Left lobe of liver (tissue), 2 donors: ENCODE measurements at regions not wholly inside any gene's neighbourhood (a gene's known extent, or its start where the extent isn't known, plus 50 kb on each side); places are given as distances from the start of the nearest gene placed in this dataset.

ENCODE experiments used
- ATAC-seq: fragments of 200-7000 bp; cut with Tn5 transposase; one replicate; pipeline ENCODE4 v1.9.1; 2020; ENCODE audit warnings: mild to moderate bottlenecking, moderate library complexity
- DNase-seq: peaks from one replicate; pipeline ENCODE4 v3.0.0-alpha.2; 2020; ENCODE audit warnings: low spot score
- donor health status: DM: no; HTN: no; CAD: no; lungs with moderate emphysema.
- donor health status: DM: no; HTN: yes; CAD: no.

GRCh38 chr15:39451121-39451688 is 129.7 kb upstream of the THBS1 start:
- no peak for ATAC-seq

DNA sequence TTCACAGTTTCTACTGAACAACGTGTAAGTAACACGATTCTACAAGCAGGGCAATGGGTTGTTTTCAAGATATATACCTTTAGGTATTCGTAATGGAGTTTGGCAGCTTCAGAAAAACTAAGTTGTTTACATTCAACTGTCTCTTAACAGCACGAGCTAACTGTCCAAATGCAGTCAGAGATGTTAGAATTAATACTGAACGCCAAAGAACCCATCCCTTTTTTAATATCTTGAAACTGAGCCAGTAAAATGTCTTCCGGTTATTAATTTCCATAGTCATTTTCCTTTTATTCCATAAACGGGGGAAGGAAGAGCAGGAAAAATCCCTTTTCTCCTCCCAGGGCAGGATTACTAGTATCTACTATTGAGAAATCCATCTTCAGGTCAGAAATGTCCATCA is 129.0 kb upstream of the THBS1 start:
- ATAC-seq: no peak
- no peak for DNase-seq

More at GRCh38 chr15:39451121-39451688, 129.7 kb upstream of the THBS1 start:
- no peak for DNase-seq

- ATAC-seq (no peak), DNase-seq (no peak)
Observed at GRCh38 chr15:39453620-39454019, 127.3 kb upstream of the THBS1 start.

GRCh38 chr15:39454189-39454986 is 126.5 kb upstream of the THBS1 start:
- DNase-seq (no peak), ATAC-seq (no peak)

DNA sequence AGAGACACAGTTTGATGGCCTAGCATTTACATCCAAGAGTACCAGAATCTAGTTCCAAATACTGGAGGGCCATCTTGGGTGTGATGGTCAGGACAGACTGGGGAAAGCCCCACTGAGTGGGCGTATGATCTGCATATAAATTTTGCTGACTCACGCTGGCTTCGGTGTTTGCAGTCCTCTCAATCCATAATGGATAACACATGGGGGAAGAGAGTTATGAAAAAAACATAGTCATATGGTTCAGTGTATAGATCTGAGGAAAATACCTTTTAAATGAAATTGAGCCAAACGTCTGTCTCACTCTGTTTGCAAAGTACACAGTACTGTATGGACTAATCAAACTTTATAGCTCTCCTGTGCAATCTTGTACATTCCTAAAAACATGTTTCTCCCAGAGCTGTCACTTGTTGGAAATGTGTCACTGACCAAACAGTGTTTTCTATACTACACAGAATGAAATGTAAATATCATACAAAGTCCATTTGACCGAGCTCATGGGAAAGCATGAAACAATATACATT is 125.3 kb upstream of the THBS1 start:
- ATAC-seq (no peak), DNase-seq (no peak)

GRCh38 chr15:39456159-39456558 is 124.7 kb upstream of the THBS1 start:
- DNase-seq (no peak), ATAC-seq (no peak)

DNA sequence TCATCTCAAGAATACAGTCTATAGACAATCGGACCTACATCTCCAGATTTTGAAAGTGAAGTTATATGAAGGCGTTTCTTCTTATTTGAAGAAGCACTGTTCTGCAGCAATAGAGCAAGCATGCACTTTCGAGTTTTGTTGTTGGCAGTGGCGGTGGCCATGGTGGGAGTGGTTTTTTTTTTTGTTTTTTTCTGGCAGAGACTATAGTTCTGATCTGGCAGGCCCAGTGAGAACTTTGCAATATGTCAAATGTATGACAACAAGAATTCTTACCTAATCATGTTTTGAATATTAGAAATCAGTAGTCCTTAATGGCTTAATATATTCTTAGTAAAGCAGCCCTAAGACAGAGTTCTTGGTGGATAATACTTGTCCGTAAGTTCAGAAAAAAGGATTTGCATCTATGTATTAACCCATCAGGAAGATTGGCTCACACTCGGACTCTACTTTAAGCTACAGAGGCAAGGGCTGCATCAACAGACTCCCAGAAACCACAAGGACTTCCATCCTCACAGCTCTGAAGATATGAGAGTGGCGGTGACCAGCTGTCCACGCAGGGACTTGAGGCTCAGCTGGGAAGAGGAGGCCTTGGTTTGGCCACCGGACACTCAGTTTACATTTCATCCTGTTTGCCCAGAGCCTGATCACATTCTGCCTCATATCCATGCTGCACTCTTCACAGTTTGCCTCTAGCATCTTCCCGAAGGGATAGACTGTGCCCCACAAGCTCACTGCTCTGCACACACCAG is 124.1 kb upstream of the THBS1 start:
- DNase-seq (no peak), ATAC-seq (no peak)

DNA sequence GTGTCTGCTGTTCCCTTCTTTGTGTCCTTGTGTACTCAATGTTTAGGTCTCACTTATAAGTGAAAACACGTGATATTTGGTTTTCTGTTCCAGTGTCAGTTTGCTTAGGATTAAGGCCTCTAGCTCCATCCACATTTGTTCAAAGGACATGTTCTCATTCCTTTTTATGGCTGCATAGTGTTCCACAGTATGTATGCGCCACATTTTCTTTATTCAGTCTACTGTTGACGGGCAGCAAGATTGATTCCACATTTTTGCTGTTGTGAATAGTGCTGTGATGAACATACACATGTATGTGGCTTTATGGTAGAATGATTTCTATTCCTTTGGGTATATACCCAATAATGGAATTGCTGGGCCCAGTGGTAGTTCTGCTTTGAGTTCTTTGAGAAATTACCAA is 122.7 kb upstream of the THBS1 start:
- ATAC-seq (no peak), DNase-seq (no peak)

DNA sequence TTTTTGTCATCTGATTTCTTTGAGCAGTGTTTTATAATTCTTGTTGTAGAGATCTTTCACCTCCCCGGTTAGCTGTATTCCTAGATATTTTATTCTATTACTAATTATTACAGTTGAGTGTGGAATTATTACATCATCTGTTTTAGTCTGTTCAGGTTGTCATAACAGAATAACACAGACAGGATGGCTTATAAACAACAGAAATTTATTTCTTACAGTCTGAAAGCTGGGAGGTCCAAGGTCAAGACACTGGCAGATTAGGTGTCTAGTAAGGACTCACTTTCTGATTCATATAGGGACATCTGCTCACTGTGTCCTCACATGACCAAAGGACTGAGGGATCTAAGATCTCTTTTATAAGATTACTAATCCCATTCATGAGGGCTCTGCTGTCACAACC is 121.3 kb upstream of the THBS1 start:
- DNase-seq: no peak

DNA sequence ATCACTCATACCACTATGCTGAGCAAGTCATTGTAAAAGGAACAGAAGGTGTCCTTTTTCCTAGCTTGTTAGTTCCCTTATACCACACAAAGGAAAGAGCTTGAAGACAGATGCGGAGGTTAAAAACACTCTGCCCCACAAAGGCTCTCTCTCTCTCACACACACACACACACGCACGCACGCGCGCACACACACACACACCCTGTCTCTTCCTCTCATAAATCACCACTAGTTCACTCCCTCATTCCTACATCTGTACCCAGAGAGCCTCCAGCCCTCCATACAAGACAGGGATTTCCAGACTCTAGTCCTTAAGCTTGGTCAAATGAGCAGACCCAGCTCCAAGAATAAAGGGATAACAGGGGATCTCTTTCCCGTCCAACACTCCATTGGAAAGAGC is 120.1 kb upstream of the THBS1 start:
- DNase-seq (no peak), ATAC-seq (no peak)

More for the DNA sequence above, 121.3 kb upstream of the THBS1 start:
- ATAC-seq: no peak

GRCh38 chr15:39461536-39462130 is 119.2 kb upstream of the THBS1 start:
- DNase-seq (no peak), ATAC-seq (peak; percentile 35)

DNA sequence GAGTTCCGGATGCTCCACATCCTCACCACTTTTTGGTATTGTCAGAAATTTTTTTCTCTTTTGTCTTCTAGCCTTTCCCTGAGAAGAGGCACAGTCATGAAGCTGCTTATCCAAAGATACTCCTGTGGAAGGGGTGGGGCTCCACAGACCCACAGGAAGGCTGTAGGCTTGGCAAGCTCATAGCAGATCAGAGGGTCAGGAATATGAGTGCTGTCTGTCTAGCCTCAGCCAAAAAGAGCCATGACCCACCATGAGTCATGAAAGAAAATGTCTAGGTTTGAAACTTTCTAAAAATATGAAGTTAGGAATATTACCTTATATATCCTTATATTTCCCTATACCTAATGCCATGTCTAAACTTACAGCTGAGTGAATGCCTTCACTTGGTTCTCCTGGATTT is 118.2 kb upstream of the THBS1 start:
- ATAC-seq: no peak
- DNase-seq: no peak

DNA sequence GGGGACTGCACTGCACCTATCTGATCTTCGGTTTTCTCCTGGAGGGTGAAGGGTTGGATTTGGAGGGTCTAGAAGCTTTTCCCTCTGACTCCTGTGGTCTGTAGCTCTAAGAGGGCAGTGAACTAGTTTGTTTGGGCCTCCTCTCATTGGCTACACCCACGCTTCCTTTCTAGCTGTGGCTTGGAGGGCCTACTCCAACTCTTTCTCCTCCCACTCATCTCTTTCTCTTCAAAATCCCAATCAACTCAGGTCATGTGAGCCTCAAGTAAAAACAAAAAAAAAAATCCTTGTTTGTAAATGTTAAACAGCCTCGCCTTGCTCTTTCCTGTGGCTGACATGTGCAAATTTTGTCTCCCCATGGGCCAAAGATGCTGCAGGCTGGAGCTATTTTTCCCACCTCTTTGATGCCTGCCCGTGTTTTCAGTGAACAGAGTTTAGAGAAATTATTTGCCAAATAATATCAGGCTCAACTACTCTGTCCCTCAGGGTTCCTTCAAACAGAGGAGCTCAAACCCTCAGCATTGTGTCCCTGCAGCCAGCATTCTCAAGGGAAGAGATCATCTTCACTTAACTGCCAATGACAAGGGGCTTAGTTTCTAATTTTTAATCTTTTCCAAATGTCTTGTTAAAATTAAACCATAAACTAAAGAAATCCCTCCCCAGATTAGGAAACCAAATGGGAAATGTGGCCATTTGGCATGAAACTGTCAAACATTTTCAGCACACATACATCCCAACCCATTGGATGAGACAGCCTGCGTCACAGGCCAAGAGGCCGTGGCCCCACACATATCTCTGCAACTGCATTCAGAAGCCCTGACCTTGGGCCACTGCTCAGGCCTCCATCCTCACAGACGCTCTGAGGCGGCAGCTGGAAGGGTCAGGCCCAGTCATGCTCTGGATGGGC is 114.8 kb upstream of the THBS1 start:
- ATAC-seq: peak; percentile 71

DNA sequence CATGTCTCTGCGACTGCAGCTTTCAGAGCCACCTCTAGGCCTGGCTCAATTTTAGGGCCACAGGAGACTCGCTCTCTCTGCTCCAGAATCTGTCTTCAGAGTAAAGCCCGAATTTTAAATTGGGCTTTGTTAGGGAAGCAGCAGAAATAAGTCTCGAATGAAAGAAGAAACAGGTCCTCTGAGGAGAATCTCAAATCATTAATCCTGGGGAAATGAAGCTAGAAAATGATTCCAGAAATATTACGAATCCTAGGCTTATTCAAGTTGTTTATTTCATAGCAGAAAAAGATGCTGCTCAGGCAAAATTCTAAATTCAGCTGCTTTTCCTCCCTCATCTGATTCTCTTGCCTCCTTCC is 114.2 kb upstream of the THBS1 start:
- no peak for ATAC-seq
- no peak for DNase-seq

More for the DNA sequence above, 114.8 kb upstream of the THBS1 start:
- DNase-seq: peak; percentile 53

DNA sequence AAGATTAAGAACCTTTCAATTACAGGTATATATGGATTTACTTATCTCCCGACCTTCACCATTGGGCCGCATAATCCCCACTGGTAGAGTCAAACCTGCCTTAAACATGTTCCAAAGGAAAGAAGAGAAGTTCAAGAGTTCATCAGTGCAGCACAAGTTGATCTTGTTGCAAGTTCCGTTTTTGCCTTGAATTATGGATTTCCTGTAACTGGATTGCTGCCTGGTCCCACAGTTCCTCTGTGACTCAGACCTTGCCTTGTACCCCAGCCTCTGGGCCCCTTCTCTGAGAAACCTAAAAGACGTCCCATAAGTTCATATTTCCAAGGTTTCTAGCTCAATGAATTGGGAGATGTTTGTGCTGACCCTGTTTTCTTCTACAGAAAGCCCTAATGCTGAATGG is 112.5 kb upstream of the THBS1 start:
- ATAC-seq (peak; percentile 35), DNase-seq (no peak)

GRCh38 chr15:39468828-39469227 is 112.1 kb upstream of the THBS1 start:
- DNase-seq (no peak), ATAC-seq (no peak)

GRCh38 chr15:39471785-39472574 is 108.9 kb upstream of the THBS1 start:
- no peak for DNase-seq

DNA sequence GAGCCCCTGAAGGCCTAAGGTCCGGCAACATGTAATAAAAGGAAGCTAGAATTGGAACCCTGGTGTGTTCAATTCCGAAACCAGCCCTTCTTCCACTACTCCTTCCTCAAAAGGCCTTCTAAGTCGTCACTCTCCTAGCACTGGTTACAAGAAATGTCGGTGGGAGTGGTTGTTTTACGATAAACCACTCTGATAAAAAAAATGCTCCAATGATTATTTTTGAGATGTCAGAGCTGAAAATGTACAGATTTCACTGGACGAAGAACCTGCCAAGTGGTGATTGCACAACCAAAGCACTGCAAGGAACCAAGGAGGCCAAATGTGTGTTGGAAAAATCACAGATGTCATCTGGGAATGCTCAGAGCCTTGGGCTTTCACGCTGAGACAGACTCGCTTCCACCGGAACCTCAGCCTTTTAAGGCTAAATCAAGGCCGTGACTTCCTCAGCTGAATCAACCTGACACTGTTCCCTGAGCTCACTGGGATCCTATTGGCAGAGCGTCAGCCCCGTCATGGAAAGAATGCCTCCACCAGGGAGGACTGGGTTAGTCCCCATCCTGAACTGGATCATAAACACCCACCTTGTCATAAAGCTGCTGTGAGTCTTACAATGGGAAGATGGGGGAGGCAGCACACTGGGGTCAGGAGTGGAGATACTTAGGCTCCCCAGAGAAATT is 108.1 kb upstream of the THBS1 start:
- DNase-seq (peak; percentile 63), ATAC-seq (peak; percentile 68)

More at GRCh38 chr15:39471785-39472574, 108.9 kb upstream of the THBS1 start:
- no peak for ATAC-seq
